H1 (cell line): ENCODE measurements at regions not wholly inside any gene's neighbourhood (a gene's known extent, or its start where the extent isn't known, plus 50 kb on each side); places are given as distances from the start of the nearest gene placed in this dataset.

ENCODE experiments used
- CTCF ChIP-seq, 3 experiments: IDR thresholded peaks; 1 replicate in 2 of 3; 2 replicates in 1 of 3; pipeline versions ENCODE4 v1.5.1 to v1.6.1; 2011; ENCODE audit warnings: low read length in 3 of 3, mild to moderate bottlenecking in 3 of 3, inconsistent platforms in 2 of 3, low read depth in 1 of 3, moderate library complexity in 1 of 3; ENCODE audit not compliant: insufficient read depth in 1 of 3; ENCODE audit errors: control extremely low read depth in 1 of 3
- HDAC2 ChIP-seq, 2 experiments: fragments of 300-600 bp in 1 of 2; sonication (generic) in 1 of 2; IDR thresholded peaks; 2 replicates each; pipeline ENCODE4 v1.6.1; 2011 to 2012; ENCODE audit warnings: low read depth in 2 of 2, low read length in 2 of 2, mild to moderate bottlenecking in 2 of 2, moderate library complexity in 2 of 2, borderline replicate concordance in 1 of 2, inconsistent platforms in 1 of 2

GRCh38 chr10:42986633-42987032 lies 90.2 kb upstream of the RET start:
- TF ChIP-seq HDAC2 (IDR thresholded peaks at IDR 0.05; ENCODE audit: borderline replicate concordance in 1 of 2, low read depth in 2 of 2, low read length in 2 of 2) = no peak
- TF ChIP-seq CTCF (IDR thresholded peaks at IDR 0.05; ENCODE audit: control extremely low read depth in 1 of 3, insufficient read depth in 1 of 3, low read depth in 1 of 3, low read length in 3 of 3) = no peak
